HEK293 (cell line): ENCODE measurements at regions not wholly inside any gene's neighbourhood (a gene's known extent, or its start where the extent isn't known, plus 50 kb on each side); places are given as distances from the start of the nearest gene placed in this dataset.

Experiments
- CTCF ChIA-PET: fragments of 350-600 bp; formaldehyde crosslinking; extraction: SDS; loops from one replicate; lab custom pipeline; 2021; ENCODE audit warnings: antibody characterized with exemption; lab: Yijun Ruan, JAX
- POLR2A ChIA-PET: fragments of 300-600 bp; formaldehyde crosslinking; extraction: SDS; loops from one replicate; lab custom pipeline; 2020; ENCODE audit warnings: antibody characterized with exemption, inconsistent platforms; lab: Yijun Ruan, JAX
- H3K27ac ChIP-seq: fragments of 200-500 bp; sonication (Bioruptor generic); 2 replicates; pipeline ENCODE4 v1.5.1; 2014; ENCODE audit warnings: low read depth, low read length, control low read depth, inconsistent platforms; ENCODE audit errors: extremely low read depth
- H3K36me3 ChIP-seq, 2 experiments: fragments of 200-500 bp in 1 of 2; sonication (Bioruptor generic) in 1 of 2; 1 replicate in 1 of 2; 2 replicates in 1 of 2; pipeline ENCODE4 v1.5.1; 2014 to 2017; ENCODE audit warnings: inconsistent platforms in 2 of 2, low read length in 2 of 2; ENCODE audit not compliant: control insufficient read depth in 2 of 2, insufficient read depth in 1 of 2
- H3K4me1 ChIP-seq: fragments of 200-500 bp; sonication (Bioruptor generic); 2 replicates; pipeline ENCODE4 v1.5.1; 2014; ENCODE audit warnings: mild to moderate bottlenecking, low read length, inconsistent platforms; ENCODE audit not compliant: control insufficient read depth, insufficient read depth
- H3K4me3 ChIP-seq: 2 replicates; pipeline ENCODE4 v1.5.1; 2011; ENCODE audit warnings: low read depth, mild to moderate bottlenecking, control low read depth, low read length, moderate library complexity
- H3K9me3 ChIP-seq: fragments of 200-500 bp; sonication (Bioruptor generic); 2 replicates; pipeline ENCODE4 v1.5.1; 2014; ENCODE audit warnings: low read depth, low read length, inconsistent platforms; ENCODE audit not compliant: control insufficient read depth, insufficient read depth
- BCL11A ChIP-seq: fragments of 450-650 bp; formaldehyde crosslinking; IDR thresholded peaks from 2 replicates; pipeline ENCODE4 v1.5.1; 2016; ENCODE audit warnings: low read depth, missing biosample characterization, missing genetic modification characterization
- MEIS1 ChIP-seq: sonication (generic); formaldehyde crosslinking; IDR thresholded peaks from 2 replicates; pipeline ENCODE4 v1.8.1; 2022; ENCODE audit warnings: missing genetic modification reagents, mild to moderate bottlenecking, borderline replicate concordance
- PRDM10 ChIP-seq: fragments of 450-650 bp; formaldehyde crosslinking; IDR thresholded peaks from 2 replicates; pipeline ENCODE4 v1.5.1; 2016; ENCODE audit warnings: missing biosample characterization, missing genetic modification characterization
- PRDM4 ChIP-seq: fragments of 450-650 bp; formaldehyde crosslinking; IDR thresholded peaks from 2 replicates; pipeline ENCODE4 v1.5.1; 2017; ENCODE audit warnings: missing biosample characterization, missing genetic modification characterization
- SCRT2 ChIP-seq: fragments of 450-650 bp; formaldehyde crosslinking; IDR thresholded peaks from 2 replicates; pipeline ENCODE4 v1.5.1; 2016; ENCODE audit warnings: missing biosample characterization, missing genetic modification characterization
- ZBTB48 ChIP-seq: fragments of 450-650 bp; formaldehyde crosslinking; IDR thresholded peaks from 2 replicates; pipeline ENCODE4 v1.5.1; 2016; ENCODE audit warnings: missing biosample characterization, missing genetic modification characterization
- ZFP69B ChIP-seq: fragments of 450-650 bp; formaldehyde crosslinking; IDR thresholded peaks from 2 replicates; pipeline ENCODE4 v1.5.1; 2016; ENCODE audit warnings: missing biosample characterization, missing genetic modification characterization
- ZNF155 ChIP-seq: fragments of 450-650 bp; formaldehyde crosslinking; IDR thresholded peaks from 2 replicates; pipeline ENCODE4 v1.5.1; 2016; ENCODE audit warnings: missing biosample characterization, missing genetic modification characterization
- ZNF23 ChIP-seq: fragments of 450-650 bp; formaldehyde crosslinking; IDR thresholded peaks from 2 replicates; pipeline ENCODE4 v1.5.1; 2016; ENCODE audit warnings: missing biosample characterization, missing genetic modification characterization, borderline replicate concordance
- ZNF248 ChIP-seq: fragments of 450-650 bp; formaldehyde crosslinking; IDR thresholded peaks from 2 replicates; pipeline ENCODE4 v1.5.1; 2017; ENCODE audit warnings: missing biosample characterization, missing genetic modification characterization
- ZNF274 ChIP-seq, 2 experiments: fragments of 200-500 bp in 1 of 2; fragments of 450-650 bp in 1 of 2; sonication (Bioruptor generic) in 1 of 2; formaldehyde crosslinking in 1 of 2; IDR thresholded peaks; 2 replicates each; pipeline versions ENCODE4 v1.5.1 to v1.6.1; 2014 to 2016; ENCODE audit warnings: borderline replicate concordance in 1 of 2, inconsistent platforms in 1 of 2, low read length in 1 of 2, missing biosample characterization in 1 of 2, missing genetic modification characterization in 1 of 2
- ZNF391 ChIP-seq: fragments of 450-650 bp; formaldehyde crosslinking; IDR thresholded peaks from 2 replicates; pipeline ENCODE4 v1.5.1; 2016; ENCODE audit warnings: low read depth, missing biosample characterization, missing genetic modification characterization, borderline replicate concordance
- ZNF416 ChIP-seq: fragments of 450-650 bp; formaldehyde crosslinking; IDR thresholded peaks from 2 replicates; pipeline ENCODE4 v1.5.1; 2016; ENCODE audit warnings: missing biosample characterization, missing genetic modification characterization
- ZNF433 ChIP-seq: fragments of 450-650 bp; formaldehyde crosslinking; IDR thresholded peaks from 2 replicates; pipeline ENCODE4 v1.5.1; 2016; ENCODE audit warnings: missing biosample characterization, missing genetic modification characterization, low read depth
- ZNF48 ChIP-seq: fragments of 450-650 bp; formaldehyde crosslinking; IDR thresholded peaks from 2 replicates; pipeline ENCODE4 v1.5.1; 2016; ENCODE audit warnings: missing biosample characterization, missing genetic modification characterization
- ZNF488 ChIP-seq: fragments of 450-650 bp; formaldehyde crosslinking; IDR thresholded peaks from 2 replicates; pipeline ENCODE4 v1.5.1; 2016; ENCODE audit warnings: missing biosample characterization, missing genetic modification characterization
- ZNF513 ChIP-seq: fragments of 450-650 bp; IDR thresholded peaks from 2 replicates; pipeline ENCODE4 v1.5.1; 2018; ENCODE audit warnings: missing biosample characterization, missing genetic modification characterization
- ZNF558 ChIP-seq: fragments of 450-650 bp; formaldehyde crosslinking; IDR thresholded peaks from 2 replicates; pipeline ENCODE4 v1.5.1; 2016; ENCODE audit warnings: missing biosample characterization, missing genetic modification characterization
- ZNF624 ChIP-seq: fragments of 450-650 bp; formaldehyde crosslinking; IDR thresholded peaks from 2 replicates; pipeline ENCODE4 v1.5.1; 2017; ENCODE audit warnings: missing biosample characterization, missing genetic modification characterization
- ZNF664 ChIP-seq: fragments of 450-650 bp; formaldehyde crosslinking; IDR thresholded peaks from 2 replicates; pipeline ENCODE4 v1.5.1; 2016; ENCODE audit warnings: missing biosample characterization, missing genetic modification characterization
- ZNF747 ChIP-seq: fragments of 450-650 bp; formaldehyde crosslinking; IDR thresholded peaks from 2 replicates; pipeline ENCODE4 v1.5.1; 2016; ENCODE audit warnings: missing biosample characterization, missing genetic modification characterization
- ZNF792 ChIP-seq: fragments of 450-650 bp; formaldehyde crosslinking; IDR thresholded peaks from 2 replicates; pipeline ENCODE4 v1.5.1; 2016; ENCODE audit warnings: missing biosample characterization, missing genetic modification characterization
- ZSCAN5A ChIP-seq: fragments of 450-650 bp; formaldehyde crosslinking; IDR thresholded peaks from 2 replicates; pipeline ENCODE4 v1.5.1; 2016; ENCODE audit warnings: missing biosample characterization, missing genetic modification characterization

- TF ChIP-seq PRDM4, result no peak
- no peak for TF ChIP-seq ZNF433 (tag by site-specific recombination)
- no peak for TF ChIP-seq ZNF792 (tag by site-specific recombination)
- no peak for TF ChIP-seq ZNF416 (tag by site-specific recombination)
- no peak for TF ChIP-seq ZNF155 (tag by site-specific recombination)
- no peak for TF ChIP-seq ZNF624
- TF ChIP-seq ZNF488 (tag by site-specific recombination), result no peak
- TF ChIP-seq ZFP69B (tag by site-specific recombination), result no peak
- TF ChIP-seq SCRT2, result no peak
- TF ChIP-seq ZNF664 (tag by site-specific recombination), result no peak
Observed at GRCh38 chr17:22303865-22304264, 611.5 kb downstream of the KCNJ18 start (continued).

- no peak overlapping the region for H3K4me3 ChIP-seq
- CTCF ChIA-PET, result no interaction called here
- no peak overlapping the region for H3K27ac ChIP-seq
- TF ChIP-seq MEIS1 (CRISPR knock-in tag) (no peak), ZNF558 (tag by site-specific recombination) (no peak), ZNF391 (tag by site-specific recombination) (no peak), ZNF513 (tag by site-specific recombination) (no peak)
- TF ChIP-seq, all 188 proteins: peak for 0
- no peaks in the 10 kb centered on the region for H3K36me3 ChIP-seq
- H3K9me3 ChIP-seq, result no peaks in the 10 kb centered on the region
- POLR2A ChIA-PET, result no interaction called here
- no peaks in the 10 kb centered on the region for H3K4me1 ChIP-seq
Observed at GRCh38 chr17:22304667-22305303, 612.5 kb downstream of the KCNJ18 start.

- Histone ChIP-seq H3K27ac (no peak overlapping the region), H3K4me3 (no peak overlapping the region), H3K4me1 (no peaks in the 10 kb centered on the region), H3K9me3 (no peaks in the 10 kb centered on the region), H3K36me3 (no peaks in the 10 kb centered on the region)
- ChIA-PET CTCF (interaction anchor here (0.6 kb wide), 1 partner anchor 13 kb away, joined by 4 read pairs; no protein-coding TSS in a partner anchor), POLR2A (no interaction called here)
- TF ChIP-seq ZNF23 (no peak), PRDM10 (tag by site-specific recombination) (no peak), ZNF747 (no peak), BCL11A (no peak), ZNF274 (IDR thresholded peaks at IDR 0.05; ENCODE audit: low read length) (no peak), ZNF274 (tag by site-specific recombination; IDR thresholded peaks at IDR 0.05; ENCODE audit: borderline replicate concordance) (no peak), ZBTB48 (tag by site-specific recombination) (no peak), ZSCAN5A (tag by site-specific recombination) (no peak), ZNF248 (tag by site-specific recombination) (no peak), SCRT2 (no peak), ZNF48 (tag by site-specific recombination) (no peak)
Observed at GRCh38 chr17:22305356-22306071, 613.2 kb downstream of the KCNJ18 start.
